IMR-90 (cell line): ENCODE measurements at regions not wholly inside any gene's neighbourhood (a gene's known extent, or its start where the extent isn't known, plus 50 kb on each side); places are given as distances from the start of the nearest gene placed in this dataset.

ENCODE experiments used
- ATAC-seq: fragments of 200-7000 bp; cut with Tn5 transposase; 2 replicates; pipeline ENCODE4 v1.9.1; 2020; ENCODE audit warnings: low read depth, mild to moderate bottlenecking, moderate library complexity
- BruUV-seq: library from RNA; stranded (reverse); fragments of 400-500 nt; replicated peaks from 2 replicates; lab custom pipeline; 2021; lab: Mats Ljungman, UMichigan
- CTCF ChIA-PET: fragments of 300-600 bp; formaldehyde crosslinking; extraction: SDS; loops from one replicate; lab custom pipeline; 2021; ENCODE audit warnings: antibody characterized with exemption; lab: Yijun Ruan, JAX
- POLR2A ChIA-PET: fragments of 300-600 bp; sonication (Branson Sonifier 250); formaldehyde crosslinking; loops from one replicate; lab custom pipeline; 2022; ENCODE audit warnings: antibody characterized with exemption; ENCODE audit not compliant: unreplicated experiment; lab: Charles Lee
- DNase-seq: peaks from one replicate; pipeline ENCODE4 v3.0.0; 2013
- H2AFZ ChIP-seq: replicated peaks from 2 replicates; pipeline ENCODE3; 2013; ENCODE audit warnings: low read length, mild to moderate bottlenecking; ENCODE audit not compliant: poor library complexity
- H2AK5ac ChIP-seq: 2 replicates; pipeline ENCODE4 v1.6.1; 2013; ENCODE audit warnings: low read depth, low read length, inconsistent platforms
- H2AK9ac ChIP-seq: replicated peaks from 2 replicates; pipeline ENCODE3; 2013; ENCODE audit warnings: mild to moderate bottlenecking, low read depth, low read length, moderate library complexity; ENCODE audit not compliant: poor library complexity
- H2BK120ac ChIP-seq: 2 replicates; pipeline ENCODE4 v1.6.1; 2013; ENCODE audit warnings: low read depth, low read length, inconsistent platforms
- H2BK15ac ChIP-seq: 3 replicates; pipeline ENCODE4 v1.6.1; 2013; ENCODE audit warnings: low read depth, low read length, inconsistent platforms
- H2BK20ac ChIP-seq: 2 replicates; pipeline ENCODE4 v1.6.1; 2013; ENCODE audit warnings: low read depth, mild to moderate bottlenecking, inconsistent platforms, low read length, moderate library complexity
- H2BK5ac ChIP-seq: 2 replicates; pipeline ENCODE4 v1.6.1; 2013; ENCODE audit warnings: mild to moderate bottlenecking, low read depth, low read length, inconsistent platforms; ENCODE audit not compliant: poor library complexity, severe bottlenecking
- H3K14ac ChIP-seq: replicated peaks from 2 replicates; pipeline ENCODE4 v1.6.1; 2013; ENCODE audit warnings: low read depth, low read length, inconsistent platforms
- H3K18ac ChIP-seq: 2 replicates; pipeline ENCODE4 v1.6.1; 2013; ENCODE audit warnings: low read depth, low read length, control low read depth
- H3K23ac ChIP-seq: 2 replicates; pipeline ENCODE4 v1.6.1; 2013; ENCODE audit warnings: low read depth, low read length, inconsistent platforms
- H3K27ac ChIP-seq: 2 replicates; pipeline ENCODE4 v1.5.1; 2013; ENCODE audit warnings: mild to moderate bottlenecking, control low read depth, low read length; ENCODE audit not compliant: insufficient read depth
- H3K27me3 ChIP-seq: 2 replicates; pipeline ENCODE4 v1.6.1; 2013; ENCODE audit warnings: low read length; ENCODE audit not compliant: control insufficient read depth, insufficient read depth
- H3K36me3 ChIP-seq: 2 replicates; pipeline ENCODE4 v1.6.1; 2013; ENCODE audit warnings: low read length, mixed read lengths; ENCODE audit not compliant: control insufficient read depth, insufficient read depth
- H3K4ac ChIP-seq: 2 replicates; pipeline ENCODE4 v1.6.1; 2013; ENCODE audit warnings: low read depth, low read length, inconsistent platforms
- H3K4me1 ChIP-seq: 2 replicates; pipeline ENCODE4 v1.6.1; 2013; ENCODE audit warnings: low read length, mixed read lengths; ENCODE audit not compliant: control insufficient read depth, insufficient read depth
- H3K4me2 ChIP-seq: 2 replicates; pipeline ENCODE4 v1.6.1; 2013; ENCODE audit warnings: low read depth, mild to moderate bottlenecking, control low read depth, low read length, moderate library complexity
- H3K4me3 ChIP-seq: 2 replicates; pipeline ENCODE4 v1.5.1; 2013; ENCODE audit warnings: low read depth, mild to moderate bottlenecking, control low read depth, low read length, moderate library complexity; ENCODE audit not compliant: insufficient read depth
- H3K56ac ChIP-seq: 2 replicates; pipeline ENCODE4 v1.6.1; 2013; ENCODE audit warnings: low read length, inconsistent platforms; ENCODE audit not compliant: insufficient read depth; ENCODE audit errors: extremely low read depth
- H3K79me1 ChIP-seq, 2 experiments: 2 replicates each; pipeline ENCODE4 v1.6.1; 2013; ENCODE audit warnings: low read length in 2 of 2, inconsistent platforms in 1 of 2, low read depth in 1 of 2
- H3K9ac ChIP-seq: 2 replicates; pipeline ENCODE4 v1.6.1; 2013; ENCODE audit warnings: low read depth, low read length, control low read depth
- H3K9me1 ChIP-seq: 2 replicates; pipeline ENCODE4 v1.6.1; 2013; ENCODE audit warnings: low read length, inconsistent platforms; ENCODE audit not compliant: insufficient read depth
- H3K9me3 ChIP-seq: 2 replicates; pipeline ENCODE4 v1.6.1; 2013; ENCODE audit warnings: low read length; ENCODE audit not compliant: control insufficient read depth, insufficient read depth
- H4K20me1 ChIP-seq: 2 replicates; pipeline ENCODE4 v1.6.1; 2013; ENCODE audit warnings: low read length, inconsistent platforms; ENCODE audit not compliant: insufficient read depth
- H4K5ac ChIP-seq: 2 replicates; pipeline ENCODE4 v1.6.1; 2013; ENCODE audit warnings: mild to moderate bottlenecking, low read depth, low read length, control low read depth
- H4K8ac ChIP-seq, 2 experiments: 2 replicates each; pipeline ENCODE4 v1.6.1; 2013; ENCODE audit warnings: low read depth in 2 of 2, low read length in 2 of 2, control low read depth in 1 of 2, inconsistent platforms in 1 of 2
- H4K91ac ChIP-seq: 2 replicates; pipeline ENCODE4 v1.6.1; 2013; ENCODE audit warnings: low read depth, low read length, inconsistent platforms; ENCODE audit not compliant: insufficient read depth
- BHLHE40 ChIP-seq: fragments of 150-350 bp; IDR thresholded peaks from 2 replicates; pipeline ENCODE4 v1.6.1; 2016; ENCODE audit warnings: mild to moderate bottlenecking, low read depth, low read length
- CEBPB ChIP-seq: IDR thresholded peaks from 2 replicates; pipeline ENCODE4 v1.6.1; 2012; ENCODE audit warnings: low read depth, low read length, improper control_type of control experiment
- CHD1 ChIP-seq: IDR thresholded peaks from 2 replicates; pipeline ENCODE4 v1.6.1; 2012; ENCODE audit warnings: low read depth, low read length, improper control_type of control experiment
- FOS ChIP-seq: fragments of 150-350 bp; IDR thresholded peaks from 2 replicates; pipeline ENCODE4 v1.6.1; 2016; ENCODE audit warnings: low read depth, low read length
- MAFK ChIP-seq: IDR thresholded peaks from 2 replicates; pipeline ENCODE4 v1.6.1; 2012; ENCODE audit warnings: low read depth, low read length, improper control_type of control experiment
- MAZ ChIP-seq: IDR thresholded peaks from 2 replicates; pipeline ENCODE4 v1.6.1; 2012; ENCODE audit warnings: low read depth, mild to moderate bottlenecking, low read length, improper control_type of control experiment, moderate library complexity, borderline replicate concordance
- MXI1 ChIP-seq: IDR thresholded peaks from 2 replicates; pipeline ENCODE4 v1.6.1; 2012; ENCODE audit warnings: low read depth, mild to moderate bottlenecking, low read length, moderate library complexity, borderline replicate concordance
- NFE2L2 ChIP-seq: fragments of 150-350 bp; IDR thresholded peaks from 2 replicates; pipeline ENCODE4 v1.6.1; 2016; ENCODE audit warnings: low read depth, mild to moderate bottlenecking, low read length
- POLR2A ChIP-seq: IDR thresholded peaks from 2 replicates; pipeline ENCODE4 v1.6.1; 2012; ENCODE audit warnings: mild to moderate bottlenecking, low read depth, low read length
- RAD21 ChIP-seq: IDR thresholded peaks from 2 replicates; pipeline ENCODE4 v1.6.1; 2012; ENCODE audit warnings: low read length, improper control_type of control experiment
- RCOR1 ChIP-seq: IDR thresholded peaks from 2 replicates; pipeline ENCODE4 v1.6.1; 2012; ENCODE audit warnings: mild to moderate bottlenecking, low read length, improper control_type of control experiment; ENCODE audit not compliant: insufficient replicate concordance
- RFX5 ChIP-seq: IDR thresholded peaks from 2 replicates; pipeline ENCODE4 v1.8.0; 2012; ENCODE audit warnings: low read depth, mild to moderate bottlenecking, low read length, moderate library complexity
- SMC3 ChIP-seq: fragments of 150-350 bp; IDR thresholded peaks from 2 replicates; pipeline ENCODE4 v1.6.1; 2016; ENCODE audit warnings: low read depth, mild to moderate bottlenecking, antibody characterized with exemption, low read length, moderate library complexity
- WGBS, 2 experiments: methylation state at CpG; one replicate each; pipeline versions ENCODE4 v1.1.5 to v1.1.7; 2013; ENCODE audit warnings: missing lambda C conversion rate in 2 of 2; ENCODE audit not compliant: insufficient read length in 1 of 2; ENCODE audit errors: extremely low coverage in 2 of 2; 5-methylcytosine and 5-hydroxymethylcytosine counted together
- dilution Hi-C: fragments of 300-500 bp; cut with HindIII; formaldehyde crosslinking; loops from one replicate; pipeline ENCODE4 v1.14.3; 2018; ENCODE audit warnings: low sequenced_read_pairs; ENCODE audit not compliant: unreplicated experiment
- in situ Hi-C: fragments of 300-500 bp; cut with MboI; formaldehyde crosslinking; loops from 3 replicates; pipeline ENCODE4 v1.14.3; 2019; ENCODE audit warnings: low sequenced_read_pairs, inconsistent platforms, mixed read lengths
- intact Hi-C: fragments of 100-400 bp; cut with micrococcal nuclease; formaldehyde crosslinking; loops from 2 replicates; pipeline ENCODE4 v1.10.0; 2022
- TF ChIP-seq, protein P1 (sequence below): fragments of 150-350 bp; IDR thresholded peaks from 2 replicates; pipeline ENCODE4 v1.6.1; 2016; ENCODE audit warnings: low read depth, mild to moderate bottlenecking, low read length, moderate library complexity, borderline replicate concordance
- TF ChIP-seq, protein P2 (sequence below): conservative IDR thresholded peaks from 2 replicates; pipeline ENCODE4 v1.5.1; 2012; ENCODE audit warnings: mild to moderate bottlenecking, low read depth, low read length, improper control_type of control experiment
- TF ChIP-seq, protein P3 (sequence below): fragments of 150-350 bp; IDR thresholded peaks from 2 replicates; pipeline ENCODE4 v1.6.1; 2017; ENCODE audit warnings: mild to moderate bottlenecking, antibody characterized with exemption, low read length, low read depth

DNA sequence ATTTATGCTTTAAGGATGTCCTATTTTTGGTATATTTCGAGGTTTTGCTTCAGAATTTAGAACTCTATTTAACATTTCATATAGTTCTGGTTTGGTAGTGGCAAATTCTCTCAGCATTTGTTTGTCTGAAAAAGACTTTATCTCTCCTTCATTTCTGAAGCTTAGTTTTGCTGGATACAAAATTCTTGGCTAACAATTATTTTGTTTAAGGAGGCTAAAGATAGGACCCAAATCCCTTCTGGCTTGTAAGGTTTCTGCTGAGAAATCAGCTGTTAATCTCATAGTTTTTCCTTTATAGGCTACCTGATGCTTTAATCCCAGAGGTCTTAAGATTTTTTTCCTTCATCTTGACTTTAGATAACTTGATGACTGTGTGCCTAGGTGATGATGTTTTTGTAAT, 162.7 kb upstream of the B3GAT2 start:
- H3K4me3 ChIP-seq, result no peak overlapping the region
- H4K8ac ChIP-seq, result no peak overlapping the region
- H3K23ac ChIP-seq, result no peak overlapping the region
- ChIA-PET POLR2A (no interaction called here), CTCF (no interaction called here)
- in situ Hi-C loops, result no loop called here
- no peak overlapping the region for H3K14ac ChIP-seq
- no peaks in the 10 kb centered on the region for H3K4me1 ChIP-seq
- H2BK20ac ChIP-seq, result no peak overlapping the region
- no peak overlapping the region for H3K56ac ChIP-seq
- BruUV-seq, result no TSS peak
- H3K9me3 ChIP-seq, result no peaks in the 10 kb centered on the region
- DNase-seq (no peak), ATAC-seq (no peak)
- H3K9me1 ChIP-seq, result no peaks in the 10 kb centered on the region
- H3K9ac ChIP-seq, result no peak overlapping the region
- dilution Hi-C loops, result no loop called here
- no peak overlapping the region for H3K18ac ChIP-seq
- no peak overlapping the region for H2BK120ac ChIP-seq
- H2BK5ac ChIP-seq, result no peak overlapping the region
- no CpG with 5 or more reads among the region's 1 CpG for WGBS, 2 experiments
- intact Hi-C loops, result no loop called here
- H3K4ac ChIP-seq, result no peak overlapping the region
- no peak overlapping the region for H3K4me2 ChIP-seq
- H4K20me1 ChIP-seq, result no peaks in the 10 kb centered on the region
- no peak overlapping the region for H3K27ac ChIP-seq
- H4K91ac ChIP-seq, result no peak overlapping the region
- no peak overlapping the region for H2AFZ ChIP-seq
- no peaks in the 10 kb centered on the region for H3K36me3 ChIP-seq
- no peak overlapping the region for H2BK15ac ChIP-seq
- H3K79me1 ChIP-seq, result no peaks in the 10 kb centered on the region
- H4K5ac ChIP-seq, result no peak overlapping the region
- H2AK9ac ChIP-seq, result no peak overlapping the region
- TF ChIP-seq RFX5, result no peak
- TF ChIP-seq MXI1, result no peak
- TF ChIP-seq, protein P1, sequence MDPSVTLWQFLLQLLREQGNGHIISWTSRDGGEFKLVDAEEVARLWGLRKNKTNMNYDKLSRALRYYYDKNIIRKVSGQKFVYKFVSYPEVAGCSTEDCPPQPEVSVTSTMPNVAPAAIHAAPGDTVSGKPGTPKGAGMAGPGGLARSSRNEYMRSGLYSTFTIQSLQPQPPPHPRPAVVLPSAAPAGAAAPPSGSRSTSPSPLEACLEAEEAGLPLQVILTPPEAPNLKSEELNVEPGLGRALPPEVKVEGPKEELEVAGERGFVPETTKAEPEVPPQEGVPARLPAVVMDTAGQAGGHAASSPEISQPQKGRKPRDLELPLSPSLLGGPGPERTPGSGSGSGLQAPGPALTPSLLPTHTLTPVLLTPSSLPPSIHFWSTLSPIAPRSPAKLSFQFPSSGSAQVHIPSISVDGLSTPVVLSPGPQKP, result no peak
- TF ChIP-seq MAZ, result no peak
- TF ChIP-seq POLR2A, result no peak
- no peak for TF ChIP-seq RCOR1
- no peak for TF ChIP-seq FOS
- TF ChIP-seq CHD1, result no peak
- no peak for TF ChIP-seq NFE2L2
- TF ChIP-seq, protein P2, sequence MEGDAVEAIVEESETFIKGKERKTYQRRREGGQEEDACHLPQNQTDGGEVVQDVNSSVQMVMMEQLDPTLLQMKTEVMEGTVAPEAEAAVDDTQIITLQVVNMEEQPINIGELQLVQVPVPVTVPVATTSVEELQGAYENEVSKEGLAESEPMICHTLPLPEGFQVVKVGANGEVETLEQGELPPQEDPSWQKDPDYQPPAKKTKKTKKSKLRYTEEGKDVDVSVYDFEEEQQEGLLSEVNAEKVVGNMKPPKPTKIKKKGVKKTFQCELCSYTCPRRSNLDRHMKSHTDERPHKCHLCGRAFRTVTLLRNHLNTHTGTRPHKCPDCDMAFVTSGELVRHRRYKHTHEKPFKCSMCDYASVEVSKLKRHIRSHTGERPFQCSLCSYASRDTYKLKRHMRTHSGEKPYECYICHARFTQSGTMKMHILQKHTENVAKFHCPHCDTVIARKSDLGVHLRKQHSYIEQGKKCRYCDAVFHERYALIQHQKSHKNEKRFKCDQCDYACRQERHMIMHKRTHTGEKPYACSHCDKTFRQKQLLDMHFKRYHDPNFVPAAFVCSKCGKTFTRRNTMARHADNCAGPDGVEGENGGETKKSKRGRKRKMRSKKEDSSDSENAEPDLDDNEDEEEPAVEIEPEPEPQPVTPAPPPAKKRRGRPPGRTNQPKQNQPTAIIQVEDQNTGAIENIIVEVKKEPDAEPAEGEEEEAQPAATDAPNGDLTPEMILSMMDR, result no peak
- TF ChIP-seq SMC3, result no peak
- TF ChIP-seq MAFK, result no peak
- no peak for TF ChIP-seq BHLHE40
- TF ChIP-seq CEBPB, result no peak
- TF ChIP-seq, protein P3, sequence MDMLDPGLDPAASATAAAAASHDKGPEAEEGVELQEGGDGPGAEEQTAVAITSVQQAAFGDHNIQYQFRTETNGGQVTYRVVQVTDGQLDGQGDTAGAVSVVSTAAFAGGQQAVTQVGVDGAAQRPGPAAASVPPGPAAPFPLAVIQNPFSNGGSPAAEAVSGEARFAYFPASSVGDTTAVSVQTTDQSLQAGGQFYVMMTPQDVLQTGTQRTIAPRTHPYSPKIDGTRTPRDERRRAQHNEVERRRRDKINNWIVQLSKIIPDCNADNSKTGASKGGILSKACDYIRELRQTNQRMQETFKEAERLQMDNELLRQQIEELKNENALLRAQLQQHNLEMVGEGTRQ, result no peak
- TF ChIP-seq RAD21, result no peak
- no peaks in the 10 kb centered on the region; the same call in 1 of the 2 replicates for H3K27me3 ChIP-seq
- no peak overlapping the region for H2AK5ac ChIP-seq
